PFSK-1 (cell line): ENCODE measurements at regions not wholly inside any gene's neighbourhood (a gene's known extent, or its start where the extent isn't known, plus 50 kb on each side); places are given as distances from the start of the nearest gene placed in this dataset.

Experiments used
- POLR2AphosphoS5 ChIP-seq: IDR thresholded peaks from 2 replicates; pipeline ENCODE4 v1.6.1; 2012; ENCODE audit warnings: low read depth, mild to moderate bottlenecking, control low read depth, low read length, moderate library complexity
- SIN3A ChIP-seq: IDR thresholded peaks from 2 replicates; pipeline ENCODE4 v1.6.1; 2012; ENCODE audit warnings: mild to moderate bottlenecking, low read length, moderate library complexity, borderline replicate concordance; ENCODE audit not compliant: insufficient read depth
- TAF1 ChIP-seq: IDR thresholded peaks from 2 replicates; pipeline ENCODE4 v1.6.1; 2012; ENCODE audit warnings: low read length, control low read depth, borderline replicate concordance; ENCODE audit not compliant: insufficient read depth

GRCh38 chr1:39150779-39151178 is 53.7 kb upstream of the MACF1 start:
- TF ChIP-seq SIN3A (no peak), POLR2AphosphoS5 (no peak), TAF1 (no peak)
